ENCODE measurements at regions not wholly inside any gene's neighbourhood (a gene's known extent, or its start where the extent isn't known, plus 50 kb on each side); places are given as distances from the start of the nearest gene placed in this dataset.

DNA sequence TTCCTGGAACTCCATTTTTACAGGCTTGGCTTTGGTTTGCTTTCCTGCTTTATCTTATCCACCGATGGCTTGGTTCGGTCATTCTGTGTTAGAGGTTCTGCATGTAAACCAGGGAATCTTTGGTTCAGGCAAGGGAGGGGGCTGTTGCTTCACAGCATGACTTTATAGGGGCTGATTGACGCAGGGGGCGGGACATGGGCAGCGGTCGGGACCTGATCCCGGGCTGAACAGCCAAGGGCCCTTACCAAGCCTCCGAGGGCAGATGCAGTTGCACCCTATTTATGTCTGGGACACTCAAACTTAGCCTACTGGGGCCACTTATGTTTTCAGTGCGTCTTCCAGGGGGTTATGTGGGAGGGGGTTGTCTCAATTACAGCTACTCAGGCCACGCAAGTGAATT lies 312.4 kb downstream of the ZNF536 start:
- no peaks in the 10 kb centered on the region for H3K36me3 ChIP-seq (ENCODE audit: control insufficient read depth, insufficient read depth, low read length)
- in situ Hi-C loops (cut with HindIII; ENCODE audit: low pct_unique_long_range_greater_than_20kb, low sequenced_read_pairs) (no loop called here), intact Hi-C loops (cut with micrococcal nuclease; ENCODE audit: unreplicated experiment) (loop anchor here (5.0 kb wide), 2 partner anchors 1538 to 1888 kb away; no protein-coding TSS in a partner anchor)
- no peak for ATAC-seq
- peaks cover 10% of the 10 kb centered on the region for H3K4me1 ChIP-seq (ENCODE audit: control insufficient read depth, insufficient read depth, low read length)
- BruUV-seq (replicated peaks) = no TSS peak
- CTCF ChIA-PET = no interaction called here
- no peak for TF ChIP-seq SIN3A (IDR thresholded peaks at IDR 0.05; ENCODE audit: borderline replicate concordance, insufficient read depth, low read depth, low read length)
- no peak for TF ChIP-seq TCF7L2 (IDR thresholded peaks at IDR 0.05; ENCODE audit: low read depth, low read length)
- TF ChIP-seq, protein P1, sequence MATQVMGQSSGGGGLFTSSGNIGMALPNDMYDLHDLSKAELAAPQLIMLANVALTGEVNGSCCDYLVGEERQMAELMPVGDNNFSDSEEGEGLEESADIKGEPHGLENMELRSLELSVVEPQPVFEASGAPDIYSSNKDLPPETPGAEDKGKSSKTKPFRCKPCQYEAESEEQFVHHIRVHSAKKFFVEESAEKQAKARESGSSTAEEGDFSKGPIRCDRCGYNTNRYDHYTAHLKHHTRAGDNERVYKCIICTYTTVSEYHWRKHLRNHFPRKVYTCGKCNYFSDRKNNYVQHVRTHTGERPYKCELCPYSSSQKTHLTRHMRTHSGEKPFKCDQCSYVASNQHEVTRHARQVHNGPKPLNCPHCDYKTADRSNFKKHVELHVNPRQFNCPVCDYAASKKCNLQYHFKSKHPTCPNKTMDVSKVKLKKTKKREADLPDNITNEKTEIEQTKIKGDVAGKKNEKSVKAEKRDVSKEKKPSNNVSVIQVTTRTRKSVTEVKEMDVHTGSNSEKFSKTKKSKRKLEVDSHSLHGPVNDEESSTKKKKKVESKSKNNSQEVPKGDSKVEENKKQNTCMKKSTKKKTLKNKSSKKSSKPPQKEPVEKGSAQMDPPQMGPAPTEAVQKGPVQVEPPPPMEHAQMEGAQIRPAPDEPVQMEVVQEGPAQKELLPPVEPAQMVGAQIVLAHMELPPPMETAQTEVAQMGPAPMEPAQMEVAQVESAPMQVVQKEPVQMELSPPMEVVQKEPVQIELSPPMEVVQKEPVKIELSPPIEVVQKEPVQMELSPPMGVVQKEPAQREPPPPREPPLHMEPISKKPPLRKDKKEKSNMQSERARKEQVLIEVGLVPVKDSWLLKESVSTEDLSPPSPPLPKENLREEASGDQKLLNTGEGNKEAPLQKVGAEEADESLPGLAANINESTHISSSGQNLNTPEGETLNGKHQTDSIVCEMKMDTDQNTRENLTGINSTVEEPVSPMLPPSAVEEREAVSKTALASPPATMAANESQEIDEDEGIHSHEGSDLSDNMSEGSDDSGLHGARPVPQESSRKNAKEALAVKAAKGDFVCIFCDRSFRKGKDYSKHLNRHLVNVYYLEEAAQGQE (IDR thresholded peaks at IDR 0.05; ENCODE audit: insufficient read depth in 1 of 2, low read depth in 2 of 2, low read length in 1 of 2) = no peak
- TF ChIP-seq POLR2AphosphoS5 (IDR thresholded peaks at IDR 0.05; ENCODE audit: low read depth, low read length) = no peak
- TF ChIP-seq, protein P2, sequence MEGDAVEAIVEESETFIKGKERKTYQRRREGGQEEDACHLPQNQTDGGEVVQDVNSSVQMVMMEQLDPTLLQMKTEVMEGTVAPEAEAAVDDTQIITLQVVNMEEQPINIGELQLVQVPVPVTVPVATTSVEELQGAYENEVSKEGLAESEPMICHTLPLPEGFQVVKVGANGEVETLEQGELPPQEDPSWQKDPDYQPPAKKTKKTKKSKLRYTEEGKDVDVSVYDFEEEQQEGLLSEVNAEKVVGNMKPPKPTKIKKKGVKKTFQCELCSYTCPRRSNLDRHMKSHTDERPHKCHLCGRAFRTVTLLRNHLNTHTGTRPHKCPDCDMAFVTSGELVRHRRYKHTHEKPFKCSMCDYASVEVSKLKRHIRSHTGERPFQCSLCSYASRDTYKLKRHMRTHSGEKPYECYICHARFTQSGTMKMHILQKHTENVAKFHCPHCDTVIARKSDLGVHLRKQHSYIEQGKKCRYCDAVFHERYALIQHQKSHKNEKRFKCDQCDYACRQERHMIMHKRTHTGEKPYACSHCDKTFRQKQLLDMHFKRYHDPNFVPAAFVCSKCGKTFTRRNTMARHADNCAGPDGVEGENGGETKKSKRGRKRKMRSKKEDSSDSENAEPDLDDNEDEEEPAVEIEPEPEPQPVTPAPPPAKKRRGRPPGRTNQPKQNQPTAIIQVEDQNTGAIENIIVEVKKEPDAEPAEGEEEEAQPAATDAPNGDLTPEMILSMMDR (IDR thresholded peaks at IDR 0.05) = no peak
- H3K27me3 ChIP-seq (ENCODE audit: control insufficient read depth, insufficient read depth, low read length) = peaks cover 16% of the 10 kb centered on the region
- POLR2A ChIA-PET = no interaction called here
- H3K4me3 ChIP-seq (ENCODE audit: low read depth in 2 of 2, low read length in 2 of 2) = no peak overlapping the region
- H3K9me3 ChIP-seq (ENCODE audit: control insufficient read depth, insufficient read depth, low read depth, low read length) = no peaks in the 10 kb centered on the region
- no peak for DNase-seq (ENCODE audit: low read depth, low spot score)
- H3K27ac ChIP-seq (ENCODE audit: low read length) = no peak overlapping the region

DNA sequence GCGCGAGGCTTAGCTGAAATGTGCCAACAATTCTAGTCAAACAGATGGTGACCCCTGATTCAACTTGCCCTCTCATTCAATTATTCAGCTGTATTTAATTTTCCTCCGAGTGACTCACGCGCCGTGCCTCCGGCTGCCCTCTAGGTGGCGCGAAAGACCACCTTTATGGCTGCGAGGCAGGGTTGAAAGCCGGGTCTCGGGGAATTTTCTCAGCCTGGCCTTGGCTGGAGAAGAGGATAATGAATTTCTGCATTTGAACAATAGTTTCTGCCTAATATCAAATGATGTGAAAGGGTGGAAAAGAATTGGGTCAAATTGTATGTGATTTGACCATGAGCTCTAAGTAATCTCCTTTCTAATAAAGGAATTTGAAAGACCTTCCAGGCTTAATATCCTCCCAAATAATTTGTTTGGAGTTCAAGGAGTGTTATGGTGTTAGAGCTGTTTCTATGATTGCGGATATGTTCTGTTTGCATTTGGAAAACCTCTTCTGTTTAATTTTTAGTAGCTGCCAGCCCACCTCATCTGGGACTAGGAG lies 310.9 kb downstream of the ZNF536 start:
- ATAC-seq = peak; percentile 80
- in situ Hi-C loops (cut with HindIII; ENCODE audit: low pct_unique_long_range_greater_than_20kb, low sequenced_read_pairs) = no loop called here
- peak; percentile 42 for DNase-seq (ENCODE audit: low read depth, low spot score)
- H3K27me3 ChIP-seq (ENCODE audit: control insufficient read depth, insufficient read depth, low read length) = peaks cover 13% of the 10 kb centered on the region
- H3K36me3 ChIP-seq (ENCODE audit: control insufficient read depth, insufficient read depth, low read length) = no peaks in the 10 kb centered on the region
- no peak overlapping the region for H3K27ac ChIP-seq (ENCODE audit: low read length)
- H3K9me3 ChIP-seq (ENCODE audit: control insufficient read depth, insufficient read depth, low read depth, low read length) = no peaks in the 10 kb centered on the region
- ChIA-PET POLR2A (interaction anchor here (0.6 kb wide), 1 partner anchor 1275 kb away, joined by 6 read pairs; no protein-coding TSS in a partner anchor), CTCF (interaction anchor here (0.5 to 1.2 kb wide), 11 partner anchors 11 to 1866 kb away, joined by 3 to 7 read pairs (median 4); no protein-coding TSS in a partner anchor)
- intact Hi-C loops (cut with micrococcal nuclease; ENCODE audit: unreplicated experiment) = loop anchor here (5.0 kb wide), 2 partner anchors 1539 to 1889 kb away; no protein-coding TSS in a partner anchor
- BruUV-seq (replicated peaks) = no TSS peak
- peaks cover 10% of the 10 kb centered on the region for H3K4me1 ChIP-seq (ENCODE audit: control insufficient read depth, insufficient read depth, low read length)
- H3K4me3 ChIP-seq (ENCODE audit: low read depth in 2 of 2, low read length in 2 of 2) = no peak overlapping the region
- TF ChIP-seq TCF7L2 (IDR thresholded peaks at IDR 0.05; ENCODE audit: low read depth, low read length) (no peak), SIN3A (IDR thresholded peaks at IDR 0.05; ENCODE audit: borderline replicate concordance, insufficient read depth, low read depth, low read length) (no peak)
- TF ChIP-seq, protein P2 (IDR thresholded peaks at IDR 0.05) = peak; percentile 96
- TF ChIP-seq, protein P1 (IDR thresholded peaks at IDR 0.05; ENCODE audit: insufficient read depth in 1 of 2, low read depth in 2 of 2, low read length in 1 of 2) = no peak

All from Panc1 (cell line).